DND-41 (cell line): ENCODE measurements at regions not wholly inside any gene's neighbourhood (a gene's known extent, or its start where the extent isn't known, plus 50 kb on each side); places are given as distances from the start of the nearest gene placed in this dataset.
A peak's percentile ranks its signal among the peaks of the same experiment; 100 is the strongest.

ENCODE experiments used
- ATAC-seq: fragments of 200-7000 bp; cut with Tn5 transposase; 3 replicates; pipeline ENCODE4 v1.9.1; 2021; ENCODE audit warnings: low read depth; ENCODE audit not compliant: insufficient read depth
- DNase-seq: peaks from one replicate; pipeline ENCODE4 v3.0.0-alpha.2; 2020
- H2AFZ ChIP-seq: 2 replicates; pipeline ENCODE4 v1.6.0; 2012; ENCODE audit warnings: low read depth, low read length
- H3K27ac ChIP-seq: 2 replicates; pipeline ENCODE4 v1.5.1; 2012; ENCODE audit warnings: low read length, inconsistent platforms
- H3K27me3 ChIP-seq: fragments of 200-600 bp; sonication (generic); 2 replicates; pipeline ENCODE4 v1.6.0; 2012; ENCODE audit warnings: low read length, mild to moderate bottlenecking, inconsistent platforms; ENCODE audit not compliant: insufficient read depth, poor library complexity
- H3K36me3 ChIP-seq: 2 replicates; pipeline ENCODE4 v1.5.1; 2012; ENCODE audit warnings: low read length, inconsistent platforms; ENCODE audit not compliant: insufficient read depth
- H3K4me1 ChIP-seq: 2 replicates; pipeline ENCODE4 v1.5.1; 2012; ENCODE audit warnings: mild to moderate bottlenecking, low read length; ENCODE audit not compliant: insufficient read depth
- H3K4me2 ChIP-seq: 2 replicates; pipeline ENCODE4 v1.6.0; 2012; ENCODE audit warnings: mild to moderate bottlenecking, moderate library complexity, low read length, inconsistent platforms; ENCODE audit not compliant: insufficient read depth
- H3K4me3 ChIP-seq, 2 experiments: fragments of 200-600 bp in 1 of 2; shearing (Covaris generic) in 1 of 2; 2 replicates each; pipeline ENCODE4 v1.5.1; 2012 to 2016; ENCODE audit warnings: inconsistent platforms in 2 of 2, low read length in 2 of 2, mild to moderate bottlenecking in 2 of 2, low read depth in 1 of 2, moderate library complexity in 1 of 2
- H3K79me2 ChIP-seq: 2 replicates; pipeline ENCODE4 v1.6.0; 2012; ENCODE audit warnings: low read length, inconsistent platforms; ENCODE audit not compliant: insufficient read depth
- H3K9ac ChIP-seq: 2 replicates; pipeline ENCODE4 v1.6.0; 2012; ENCODE audit warnings: low read depth, mild to moderate bottlenecking, inconsistent platforms, low read length, moderate library complexity
- H3K9me3 ChIP-seq: 2 replicates; pipeline ENCODE4 v1.5.1; 2012; ENCODE audit warnings: low read length, moderate library complexity, mild to moderate bottlenecking, inconsistent platforms; ENCODE audit not compliant: insufficient read depth, severe bottlenecking
- H4K20me1 ChIP-seq: 2 replicates; pipeline ENCODE4 v1.6.0; 2012; ENCODE audit warnings: low read length; ENCODE audit not compliant: insufficient read depth
- EZH2 ChIP-seq: IDR thresholded peaks from 3 replicates; pipeline ENCODE4 v1.6.1; 2012; ENCODE audit warnings: borderline replicate concordance, low read depth, mild to moderate bottlenecking, moderate library complexity, low read length, inconsistent platforms; ENCODE audit not compliant: severe bottlenecking
- TF ChIP-seq, protein P1 (sequence below): IDR thresholded peaks from 2 replicates; pipeline ENCODE4 v1.5.1; 2012; ENCODE audit warnings: borderline replicate concordance, low read length, moderate library complexity, mild to moderate bottlenecking; ENCODE audit not compliant: poor library complexity, severe bottlenecking; ENCODE audit errors: extremely low read depth

DNA sequence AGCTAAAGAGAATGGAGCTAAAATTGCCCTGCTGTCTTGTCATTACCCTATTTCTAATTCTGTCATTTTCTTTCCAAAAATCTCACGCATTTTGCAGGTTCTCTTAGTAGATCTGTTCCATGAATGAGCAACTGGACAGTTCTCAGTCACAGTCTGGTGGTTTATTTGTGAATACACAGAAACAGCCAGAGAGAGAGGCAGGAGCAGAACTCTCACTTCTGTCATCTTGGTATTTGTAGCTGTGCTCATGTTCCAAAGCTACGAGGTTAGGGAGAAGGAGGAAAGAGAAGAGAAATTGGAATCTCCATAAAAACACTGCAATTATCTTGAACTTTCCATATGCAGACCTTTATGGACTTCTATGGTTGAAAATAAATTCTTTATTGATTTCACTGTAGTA is 118.0 kb upstream of the OR13F1 start:
- Histone ChIP-seq H3K27ac (no peak overlapping the region), H3K9ac (no peak overlapping the region), H3K79me2 (no peaks in the 10 kb centered on the region), H3K4me3 (no peak overlapping the region), H3K4me1 (no peaks in the 10 kb centered on the region), H4K20me1 (no peaks in the 10 kb centered on the region), H3K27me3 (no peaks in the 10 kb centered on the region), H2AFZ (no peak overlapping the region), H3K9me3 (no peaks in the 10 kb centered on the region), H3K4me2 (no peak overlapping the region), H3K36me3 (no peaks in the 10 kb centered on the region)
- ATAC-seq (no peak), DNase-seq (no peak)
- TF ChIP-seq, protein P1, sequence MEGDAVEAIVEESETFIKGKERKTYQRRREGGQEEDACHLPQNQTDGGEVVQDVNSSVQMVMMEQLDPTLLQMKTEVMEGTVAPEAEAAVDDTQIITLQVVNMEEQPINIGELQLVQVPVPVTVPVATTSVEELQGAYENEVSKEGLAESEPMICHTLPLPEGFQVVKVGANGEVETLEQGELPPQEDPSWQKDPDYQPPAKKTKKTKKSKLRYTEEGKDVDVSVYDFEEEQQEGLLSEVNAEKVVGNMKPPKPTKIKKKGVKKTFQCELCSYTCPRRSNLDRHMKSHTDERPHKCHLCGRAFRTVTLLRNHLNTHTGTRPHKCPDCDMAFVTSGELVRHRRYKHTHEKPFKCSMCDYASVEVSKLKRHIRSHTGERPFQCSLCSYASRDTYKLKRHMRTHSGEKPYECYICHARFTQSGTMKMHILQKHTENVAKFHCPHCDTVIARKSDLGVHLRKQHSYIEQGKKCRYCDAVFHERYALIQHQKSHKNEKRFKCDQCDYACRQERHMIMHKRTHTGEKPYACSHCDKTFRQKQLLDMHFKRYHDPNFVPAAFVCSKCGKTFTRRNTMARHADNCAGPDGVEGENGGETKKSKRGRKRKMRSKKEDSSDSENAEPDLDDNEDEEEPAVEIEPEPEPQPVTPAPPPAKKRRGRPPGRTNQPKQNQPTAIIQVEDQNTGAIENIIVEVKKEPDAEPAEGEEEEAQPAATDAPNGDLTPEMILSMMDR, result no peak
- TF ChIP-seq EZH2, result no peak

DNA sequence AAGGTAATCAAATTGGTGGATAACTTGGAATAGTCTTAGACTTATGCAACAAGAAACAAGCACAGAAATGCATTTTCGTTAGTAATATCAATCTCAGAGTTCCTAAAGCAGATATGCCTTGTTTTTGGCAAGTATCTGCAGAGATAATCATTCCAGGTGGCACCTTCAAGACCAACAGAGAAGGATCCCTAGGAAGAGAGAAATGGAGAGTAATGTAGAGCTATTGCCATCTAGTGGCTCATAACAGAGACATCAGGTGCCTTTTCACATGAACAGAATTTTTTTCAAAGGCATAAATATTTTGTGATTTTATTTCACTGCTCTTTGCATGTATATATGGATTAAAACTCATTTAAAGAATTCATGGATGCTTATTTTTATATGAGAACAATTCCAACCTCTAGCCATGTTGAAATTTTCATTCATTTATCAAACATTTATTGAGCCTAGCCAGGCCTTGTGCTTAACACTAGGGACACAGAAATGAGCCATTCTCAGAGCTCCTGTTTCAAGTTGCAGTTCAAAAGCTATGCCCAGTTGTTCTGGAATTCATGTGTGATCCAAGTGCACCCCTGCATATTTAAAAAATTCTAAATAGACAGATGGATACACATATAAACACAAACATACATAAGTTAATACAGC is 117.5 kb upstream of the OR13F1 start:
- Histone ChIP-seq H3K9ac (no peak overlapping the region), H2AFZ (no peak overlapping the region), H3K27ac (no peak overlapping the region), H3K4me1 (no peaks in the 10 kb centered on the region), H3K27me3 (no peaks in the 10 kb centered on the region), H3K4me2 (no peak overlapping the region), H4K20me1 (no peaks in the 10 kb centered on the region), H3K79me2 (no peaks in the 10 kb centered on the region), H3K36me3 (no peaks in the 10 kb centered on the region), H3K9me3 (no peaks in the 10 kb centered on the region), H3K4me3 (no peak overlapping the region)
- DNase-seq, result no peak
- no peak for TF ChIP-seq EZH2
- TF ChIP-seq, protein P1, result peak; percentile 60
- ATAC-seq, result 0 out of 3 replicates have a peak, but pooled peaks have one; percentile 44

DNA sequence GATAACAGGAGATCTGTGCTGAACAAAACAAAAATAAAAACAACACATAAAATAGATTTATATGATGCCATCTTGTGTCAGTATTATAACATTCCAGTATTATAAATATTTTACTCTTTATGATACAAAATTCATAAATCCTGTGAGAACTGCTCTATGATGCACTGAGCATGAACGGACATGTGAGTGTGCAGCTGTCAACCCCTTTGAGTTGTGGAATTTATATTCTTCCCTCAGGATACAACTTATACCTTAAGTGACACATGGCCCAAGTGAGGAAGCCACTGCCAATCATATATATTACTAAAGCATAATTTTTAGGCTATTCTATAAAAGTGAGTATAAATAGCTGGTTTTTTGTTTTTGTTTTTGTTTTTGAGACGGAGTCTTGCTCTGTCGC is 116.0 kb upstream of the OR13F1 start:
- Histone ChIP-seq H3K79me2 (no peaks in the 10 kb centered on the region), H2AFZ (no peak overlapping the region), H3K9ac (no peak overlapping the region), H3K4me1 (no peaks in the 10 kb centered on the region), H4K20me1 (no peaks in the 10 kb centered on the region), H3K4me2 (no peak overlapping the region), H3K27me3 (no peaks in the 10 kb centered on the region), H3K4me3 (no peak overlapping the region), H3K9me3 (no peaks in the 10 kb centered on the region), H3K27ac (no peak overlapping the region), H3K36me3 (no peaks in the 10 kb centered on the region)
- ATAC-seq (no peak), DNase-seq (no peak)
- TF ChIP-seq, protein P1, result no peak
- no peak for TF ChIP-seq EZH2
